BE2C (cell line): ENCODE measurements at regions not wholly inside any gene's neighbourhood (a gene's known extent, or its start where the extent isn't known, plus 50 kb on each side); places are given as distances from the start of the nearest gene placed in this dataset.

Experiments used
- DNase-seq: peaks from one replicate; pipeline ENCODE4 v3.0.0-alpha.2; 2020
- H3K27me3 ChIP-seq: fragments of 250-450 bp; sonication (Bioruptor Pico); 2 replicates; pipeline ENCODE4 v1.5.1; 2020; ENCODE audit warnings: mild to moderate bottlenecking
- H3K36me3 ChIP-seq: fragments of 250-450 bp; sonication (Bioruptor Pico); 2 replicates; pipeline ENCODE4 v1.5.1; 2020; ENCODE audit warnings: mild to moderate bottlenecking
- H3K4me1 ChIP-seq: fragments of 250-450 bp; sonication (Bioruptor Pico); 2 replicates; pipeline ENCODE4 v1.5.1; 2020
- H3K4me3 ChIP-seq: 2 replicates; pipeline ENCODE4 v1.5.1; 2011; ENCODE audit warnings: low read depth, low read length
- H3K9me3 ChIP-seq: fragments of 250-450 bp; sonication (Bioruptor Pico); 2 replicates; pipeline ENCODE4 v1.5.1; 2020
- CTCF ChIP-seq: IDR thresholded peaks from 2 replicates; pipeline ENCODE4 v1.5.1; 2012; ENCODE audit warnings: mild to moderate bottlenecking, low read depth, low read length

DNA sequence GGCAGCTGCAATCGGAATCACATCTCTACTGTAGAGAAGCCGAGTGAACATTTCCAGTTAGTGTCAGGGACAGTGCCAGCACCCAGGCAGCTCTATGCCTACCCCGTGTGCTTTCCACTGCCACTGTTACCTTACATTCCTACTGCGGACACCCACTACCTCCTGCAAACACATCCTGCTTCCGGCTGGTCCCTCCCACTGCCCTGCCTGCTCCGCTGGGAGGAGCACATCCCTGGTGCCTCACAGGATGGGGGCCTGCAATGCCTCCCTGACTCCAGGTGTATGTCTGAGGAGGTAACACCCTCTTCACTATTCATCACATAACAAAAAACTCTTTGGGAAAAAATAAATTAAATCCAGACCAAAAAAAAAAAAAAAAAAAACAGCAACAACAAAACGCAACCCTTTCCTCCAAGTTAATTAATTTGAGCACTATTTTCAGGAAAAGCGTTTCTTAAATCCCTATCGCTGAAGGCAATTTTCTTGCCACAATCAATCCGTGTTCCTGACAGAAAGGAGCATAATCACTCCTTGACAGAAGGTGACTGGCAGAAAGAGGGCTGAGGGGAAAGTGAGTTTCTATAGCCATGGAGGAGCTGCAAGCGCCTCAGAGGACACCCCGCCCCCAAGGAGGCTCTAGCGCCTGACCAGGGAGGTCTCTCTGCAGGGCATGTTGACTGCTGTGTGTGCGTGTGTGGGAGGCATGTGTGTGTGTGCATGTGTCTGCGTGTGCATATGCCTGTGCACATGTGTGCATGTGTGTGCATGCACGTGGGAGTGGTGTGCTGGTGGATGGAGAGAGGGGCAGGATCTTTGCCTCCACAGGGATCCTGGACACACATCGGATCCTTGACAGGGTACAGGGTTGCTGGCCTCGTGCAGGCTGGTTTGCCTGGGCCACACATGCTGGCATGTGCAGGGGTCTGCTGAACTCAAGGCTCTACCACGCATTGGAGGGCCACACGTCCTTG is 134.8 kb upstream of the NTM start:
- H3K4me1 ChIP-seq = no peaks in the 10 kb centered on the region
- no peak for DNase-seq
- no peaks in the 10 kb centered on the region for H3K36me3 ChIP-seq
- no peaks in the 10 kb centered on the region for H3K27me3 ChIP-seq
- no peak for TF ChIP-seq CTCF
- H3K9me3 ChIP-seq = no peaks in the 10 kb centered on the region; the same call in none of the 2 replicates
- H3K4me3 ChIP-seq = no peak overlapping the region

GRCh38 chr11:131240421-131240820 is 130.0 kb upstream of the NTM start:
- Histone ChIP-seq H3K9me3 (no peaks in the 10 kb centered on the region; the same call in 1 of the 2 replicates), H3K4me1 (no peaks in the 10 kb centered on the region), H3K36me3 (no peaks in the 10 kb centered on the region), H3K27me3 (no peaks in the 10 kb centered on the region), H3K4me3 (no peak overlapping the region)
- no peak for DNase-seq
- no peak for TF ChIP-seq CTCF

DNA sequence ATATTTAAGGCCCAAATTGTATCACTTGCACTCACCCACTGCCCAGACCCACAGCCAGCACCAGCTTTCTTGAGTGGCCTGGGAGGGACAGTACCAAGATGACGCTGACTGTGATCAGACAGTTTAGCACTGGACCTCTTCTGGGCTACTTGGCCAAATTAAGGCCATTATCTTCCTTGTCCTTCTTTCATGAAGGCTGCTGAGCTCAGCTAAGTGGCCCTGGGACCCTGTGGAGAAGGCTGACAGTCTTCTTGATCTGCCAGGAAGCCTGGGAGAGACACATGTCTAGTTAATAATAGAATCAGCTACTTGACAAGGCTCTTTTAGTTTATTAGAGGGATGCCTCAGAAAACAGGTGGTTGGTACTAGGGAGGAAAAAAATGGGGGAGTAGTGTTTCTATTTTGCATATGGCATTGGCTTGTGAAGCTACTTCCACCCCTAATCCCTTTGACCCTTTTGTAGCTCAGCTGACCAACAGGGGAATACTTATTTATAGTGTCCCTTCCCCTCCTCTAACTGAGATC is 127.9 kb upstream of the NTM start:
- H3K36me3 ChIP-seq = no peaks in the 10 kb centered on the region
- no peak overlapping the region for H3K4me3 ChIP-seq
- no peaks in the 10 kb centered on the region for H3K4me1 ChIP-seq
- no peaks in the 10 kb centered on the region for H3K9me3 ChIP-seq
- no peak for TF ChIP-seq CTCF
- no peaks in the 10 kb centered on the region for H3K27me3 ChIP-seq
- no peak for DNase-seq

GRCh38 chr11:131246156-131246555 is 124.3 kb upstream of the NTM start:
- Histone ChIP-seq H3K4me1 (no peaks in the 10 kb centered on the region), H3K27me3 (no peaks in the 10 kb centered on the region), H3K9me3 (no peaks in the 10 kb centered on the region), H3K36me3 (no peaks in the 10 kb centered on the region), H3K4me3 (no peak overlapping the region)
- no peak for TF ChIP-seq CTCF
- no peak for DNase-seq

GRCh38 chr11:131246663-131247062 is 123.8 kb upstream of the NTM start:
- H3K9me3 ChIP-seq = no peaks in the 10 kb centered on the region
- DNase-seq = no peak
- H3K4me1 ChIP-seq = no peaks in the 10 kb centered on the region
- no peak overlapping the region for H3K4me3 ChIP-seq
- no peaks in the 10 kb centered on the region for H3K36me3 ChIP-seq
- TF ChIP-seq CTCF = no peak; the same call in 1 of the 2 replicates
- no peaks in the 10 kb centered on the region for H3K27me3 ChIP-seq

DNA sequence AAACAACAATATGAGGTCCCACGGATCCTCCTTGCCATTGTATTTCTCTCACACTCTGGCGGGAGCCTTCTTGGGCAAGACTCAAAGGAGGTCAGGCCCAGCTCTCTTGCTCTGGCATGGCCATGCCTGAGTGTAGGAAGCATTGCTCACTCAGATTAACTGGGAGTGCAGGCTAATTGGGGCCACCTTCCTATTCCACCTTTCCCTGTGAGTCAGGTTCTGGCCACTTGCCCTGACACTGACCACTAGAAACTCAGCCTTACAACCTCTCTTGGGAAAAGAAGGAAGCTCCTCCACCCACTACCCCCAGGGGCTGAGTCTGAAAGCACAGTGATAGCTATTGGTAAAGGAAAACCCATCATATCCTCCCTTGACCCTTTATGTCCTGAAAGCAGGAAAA is 121.8 kb upstream of the NTM start:
- no peak for TF ChIP-seq CTCF
- no peaks in the 10 kb centered on the region for H3K4me1 ChIP-seq
- no peaks in the 10 kb centered on the region for H3K9me3 ChIP-seq
- no peak overlapping the region for H3K4me3 ChIP-seq
- no peak for DNase-seq
- H3K27me3 ChIP-seq = no peaks in the 10 kb centered on the region
- no peaks in the 10 kb centered on the region for H3K36me3 ChIP-seq
